A549 (cell line): ENCODE measurements at regions not wholly inside any gene's neighbourhood (a gene's known extent, or its start where the extent isn't known, plus 50 kb on each side); places are given as distances from the start of the nearest gene placed in this dataset.

Experiments
- ATAC-seq, 2 experiments: fragments of 200-7000 bp in 1 of 2; fragments of >200 bp in 1 of 2; cut with Nextera tagmentation in 1 of 2; cut with Tn5 transposase in 1 of 2; 3 replicates each; pipeline versions ENCODE4 v1.8.0 to v1.9.1; 2018 to 2020; ENCODE audit warnings: mild to moderate bottlenecking in 1 of 2, moderate library complexity in 1 of 2
- CTCF ChIA-PET: fragments of 300-600 bp; sonication (Branson Sonifier 250); formaldehyde crosslinking; extraction: SDS; loops from one replicate; lab custom pipeline; 2021; ENCODE audit warnings: antibody characterized with exemption, inconsistent platforms; lab: Yijun Ruan, JAX
- POLR2A ChIA-PET: fragments of 350-600 bp; formaldehyde crosslinking; extraction: SDS; loops from one replicate; lab custom pipeline; 2021; ENCODE audit warnings: antibody characterized with exemption, inconsistent platforms; lab: Yijun Ruan, JAX
- DNase-seq, 2 experiments: peaks; one replicate each; pipeline versions ENCODE4 v3.0.0 to v3.0.0-alpha.2; 2011 to 2016; ENCODE audit warnings: low read depth in 1 of 2, low spot score in 1 of 2
- FAIRE-seq: peaks from 2 replicates; lab custom pipeline; 2011; peaks lifted over from hg19 to GRCh38; lab: Jason Lieb, UNC
- H3K27ac ChIP-seq, 2 experiments: fragments of >200 bp; sonication (Bioruptor Twin); formaldehyde crosslinking; 3 replicates each; pipeline ENCODE4 v1.5.1; 2016 to 2017
- H3K4me1 ChIP-seq: fragments of >200 bp; sonication (Bioruptor Twin); formaldehyde crosslinking; 3 replicates; pipeline ENCODE4 v1.6.1; 2016
- H3K4me2 ChIP-seq: fragments of >200 bp; sonication (Bioruptor Twin); formaldehyde crosslinking; 3 replicates; pipeline ENCODE4 v1.6.1; 2016
- H3K4me3 ChIP-seq: fragments of >200 bp; sonication (Bioruptor Twin); formaldehyde crosslinking; 3 replicates; pipeline ENCODE4 v1.5.1; 2016
- H3K9me3 ChIP-seq: fragments of >200 bp; sonication (Bioruptor Twin); formaldehyde crosslinking; 3 replicates; pipeline ENCODE4 v1.6.1; 2016
- CBX8 ChIP-seq: fragments of 200-600 bp; sonication (generic); IDR thresholded peaks from 2 replicates; pipeline ENCODE4 v1.6.1; 2016
- CEBPB ChIP-seq, 2 experiments: fragments of >200 bp in 1 of 2; sonication (Bioruptor Twin) in 1 of 2; formaldehyde crosslinking in 1 of 2; IDR thresholded peaks; 2 replicates each; pipeline ENCODE4 v1.6.1; 2012 to 2016
- CHD2 ChIP-seq: fragments of 150-350 bp; IDR thresholded peaks from 2 replicates; pipeline ENCODE4 v1.6.1; 2014; ENCODE audit warnings: low read length; ENCODE audit not compliant: partially characterized antibody
- EHF ChIP-seq: fragments of 250-450 bp; sonication (Bioruptor Pico); IDR thresholded peaks from 2 replicates; pipeline ENCODE4 v1.5.0; 2020; ENCODE audit warnings: mild to moderate bottlenecking
- FOSB ChIP-seq: fragments of 250-450 bp; sonication (Bioruptor Pico); IDR thresholded peaks from 2 replicates; pipeline ENCODE4 v1.5.0; 2020; ENCODE audit warnings: mild to moderate bottlenecking, moderate library complexity
- HDAC2 ChIP-seq: fragments of 200-600 bp; sonication (generic); IDR thresholded peaks from 2 replicates; pipeline ENCODE4 v1.6.1; 2016
- HES2 ChIP-seq: fragments of >200 bp; sonication (Bioruptor Twin); formaldehyde crosslinking; IDR thresholded peaks from 2 replicates; pipeline ENCODE4 v1.6.1; 2016
- HEYL ChIP-seq: fragments of 250-450 bp; sonication (Bioruptor Pico); IDR thresholded peaks from 2 replicates; pipeline ENCODE4 v1.8.0; 2021; ENCODE audit warnings: mild to moderate bottlenecking, moderate library complexity
- JUN ChIP-seq, 2 experiments: fragments of >200 bp; sonication (Bioruptor Twin); formaldehyde crosslinking; IDR thresholded peaks; 2 replicates in 1 of 2; 3 replicates in 1 of 2; pipeline ENCODE4 v1.6.1; 2016 to 2017
- KDM1A ChIP-seq: fragments of 200-600 bp; sonication (generic); IDR thresholded peaks from 2 replicates; pipeline ENCODE4 v1.6.1; 2016; ENCODE audit warnings: low read depth, mild to moderate bottlenecking
- KDM5A ChIP-seq: fragments of 200-600 bp; sonication (generic); IDR thresholded peaks from 2 replicates; pipeline ENCODE4 v1.6.1; 2016; ENCODE audit warnings: antibody characterized with exemption, mild to moderate bottlenecking
- MAFK ChIP-seq: fragments of 450-650 bp; IDR thresholded peaks from 2 replicates; pipeline ENCODE4 v1.6.1; 2014; ENCODE audit not compliant: partially characterized antibody
- MAX ChIP-seq: IDR thresholded peaks from 2 replicates; pipeline ENCODE4 v1.6.1; 2012
- NFE2L2 ChIP-seq: fragments of 150-350 bp; conservative IDR thresholded peaks from 2 replicates; pipeline ENCODE4 v1.6.1; 2014; ENCODE audit warnings: low read length
- PBX3 ChIP-seq: IDR thresholded peaks from 2 replicates; pipeline ENCODE4 v1.6.1; 2012
- RARB ChIP-seq: fragments of 250-450 bp; sonication (Bioruptor Pico); IDR thresholded peaks from 2 replicates; pipeline ENCODE4 v1.8.0; 2021; ENCODE audit warnings: mild to moderate bottlenecking, moderate library complexity
- SMC3 ChIP-seq: fragments of >200 bp; sonication (Bioruptor Twin); formaldehyde crosslinking; IDR thresholded peaks from 3 replicates; pipeline ENCODE4 v1.6.1; 2018; ENCODE audit warnings: inconsistent platforms
- SREBF2 ChIP-seq: fragments of 450-650 bp; IDR thresholded peaks from 2 replicates; pipeline ENCODE4 v1.6.1; 2014; ENCODE audit warnings: mild to moderate bottlenecking, moderate library complexity
- TFCP2L1 ChIP-seq: fragments of 250-450 bp; sonication (Bioruptor Pico); IDR thresholded peaks from 2 replicates; pipeline ENCODE4 v1.5.0; 2021; ENCODE audit warnings: mild to moderate bottlenecking
- TP53 ChIP-seq: fragments of 250-450 bp; sonication (Bioruptor Pico); IDR thresholded peaks from 2 replicates; pipeline ENCODE4 v1.5.0; 2021; ENCODE audit warnings: mild to moderate bottlenecking, moderate library complexity
- ZC3H11A ChIP-seq: fragments of 450-650 bp; IDR thresholded peaks from 2 replicates; pipeline ENCODE4 v1.6.1; 2014; ENCODE audit warnings: antibody characterized with exemption, mild to moderate bottlenecking
- ZFP36 ChIP-seq: fragments of 450-650 bp; IDR thresholded peaks from 2 replicates; pipeline ENCODE4 v1.6.1; 2014; ENCODE audit warnings: borderline replicate concordance; ENCODE audit not compliant: partially characterized antibody
- ZNF302 ChIP-seq: fragments of 250-450 bp; sonication (Bioruptor Pico); IDR thresholded peaks from 2 replicates; pipeline ENCODE4 v1.9.0; 2021; ENCODE audit warnings: inconsistent platforms, mild to moderate bottlenecking, moderate library complexity
- WGBS: methylation state at CpG from one replicate; pipeline ENCODE4 v1.1.6; 2017; ENCODE audit errors: missing lambda C conversion rate; 5-methylcytosine and 5-hydroxymethylcytosine counted together

GRCh38 chr5:161235569-161235968 lies 311.0 kb downstream of the GABRB2 start:
- TF ChIP-seq KDM5A (no peak), ZFP36 (no peak), RARB (CRISPR knock-in tag) (no peak), ZNF302 (CRISPR knock-in tag) (no peak)
- TF ChIP-seq, all 56 proteins: peak for 0
- ChIA-PET POLR2A (no interaction called here), CTCF (no interaction called here)
- no peak for DNase-seq
- Histone ChIP-seq H3K4me3 (no peak overlapping the region), H3K9me3 (no peaks in the 10 kb centered on the region), H3K27ac (no peak overlapping the region), H3K4me2 (no peak overlapping the region), H3K4me1 (no peaks in the 10 kb centered on the region)
- no peak for ATAC-seq
- FAIRE-seq, result no peak
- 3% methylated on average over 1 of the region's 1 CpG for WGBS

GRCh38 chr5:161233553-161233952 lies 313.0 kb downstream of the GABRB2 start:
- H3K27ac ChIP-seq, result no peak overlapping the region
- ChIA-PET POLR2A (no interaction called here), CTCF (no interaction called here)
- TF ChIP-seq RARB (CRISPR knock-in tag) (no peak), JUN (IDR thresholded peaks at IDR 0.05) (no peak)
- 0% methylated on average over 1 of the region's 1 CpG for WGBS
- no peak for ATAC-seq
- no peak overlapping the region for H3K4me3 ChIP-seq
- no peak for DNase-seq
- no peak overlapping the region for H3K4me2 ChIP-seq
- no peak for FAIRE-seq
- no peaks in the 10 kb centered on the region for H3K4me1 ChIP-seq
- H3K9me3 ChIP-seq, result no peaks in the 10 kb centered on the region

- H3K9me3 ChIP-seq, result no peaks in the 10 kb centered on the region
- POLR2A ChIA-PET, result no interaction called here
- no peak for TF ChIP-seq SREBF2
- TF ChIP-seq NFE2L2, result no peak
- TF ChIP-seq HEYL, result no peak
- no peak for TF ChIP-seq TFCP2L1 (CRISPR knock-in tag)
- no peak for TF ChIP-seq FOSB (CRISPR knock-in tag)
- no peak for TF ChIP-seq MAX
- no peak for TF ChIP-seq CBX8
- TF ChIP-seq RARB (CRISPR knock-in tag), result no peak
- TF ChIP-seq ZC3H11A, result no peak
- TF ChIP-seq HDAC2, result no peak
- TF ChIP-seq SMC3, result no peak
- no peak for TF ChIP-seq PBX3
- TF ChIP-seq CHD2, result no peak
- no peak for TF ChIP-seq ZFP36
- no peak for TF ChIP-seq KDM1A
- TF ChIP-seq EHF, result no peak
- no peak for TF ChIP-seq MAFK
These were observed 316.3 kb downstream of the GABRB2 start for GRCh38 chr5:161230221-161230620.

GRCh38 chr5:161219816-161220215 lies 326.7 kb downstream of the GABRB2 start:
- WGBS, result 0% methylated on average over 4 of the region's 4 CpGs
- no peak for FAIRE-seq

More at GRCh38 chr5:161230221-161230620, 316.3 kb downstream of the GABRB2 start:
- H3K4me1 ChIP-seq, result no peaks in the 10 kb centered on the region
- FAIRE-seq (no peak), ATAC-seq (no peak), DNase-seq (no peak)
- 5% methylated on average over 3 of the region's 3 CpGs for WGBS
- H3K4me3 ChIP-seq, result no peak overlapping the region
- H3K27ac ChIP-seq, result no peak overlapping the region
- CTCF ChIA-PET, result no interaction called here
- no peak overlapping the region for H3K4me2 ChIP-seq

More at GRCh38 chr5:161219816-161220215, 326.7 kb downstream of the GABRB2 start:
- Histone ChIP-seq H3K4me1 (no peaks in the 10 kb centered on the region), H3K27ac (no peak overlapping the region), H3K9me3 (no peaks in the 10 kb centered on the region), H3K4me2 (no peak overlapping the region), H3K4me3 (no peak overlapping the region)
- ChIA-PET CTCF (no interaction called here), POLR2A (no interaction called here)
- DNase-seq (no peak), ATAC-seq (no peak)
- TF ChIP-seq SREBF2, result no peak
- TF ChIP-seq CEBPB (IDR thresholded peaks at IDR 0.05), result no peak
- no peak for TF ChIP-seq HES2
- no peak for TF ChIP-seq ZNF302 (CRISPR knock-in tag)
- TF ChIP-seq TP53 (CRISPR knock-in tag), result no peak
- no peak for TF ChIP-seq SMC3
- TF ChIP-seq, all 56 proteins: peak for 0
